ENCODE measurements at regions not wholly inside any gene's neighbourhood (a gene's known extent, or its start where the extent isn't known, plus 50 kb on each side); places are given as distances from the start of the nearest gene placed in this dataset.

GRCh38 chr3:72428803-72429202 is 419.4 kb downstream of the SHQ1 start:
- TF ChIP-seq POLR2A (IDR thresholded peaks at IDR 0.05), result no peak
- TF ChIP-seq, protein P1, sequence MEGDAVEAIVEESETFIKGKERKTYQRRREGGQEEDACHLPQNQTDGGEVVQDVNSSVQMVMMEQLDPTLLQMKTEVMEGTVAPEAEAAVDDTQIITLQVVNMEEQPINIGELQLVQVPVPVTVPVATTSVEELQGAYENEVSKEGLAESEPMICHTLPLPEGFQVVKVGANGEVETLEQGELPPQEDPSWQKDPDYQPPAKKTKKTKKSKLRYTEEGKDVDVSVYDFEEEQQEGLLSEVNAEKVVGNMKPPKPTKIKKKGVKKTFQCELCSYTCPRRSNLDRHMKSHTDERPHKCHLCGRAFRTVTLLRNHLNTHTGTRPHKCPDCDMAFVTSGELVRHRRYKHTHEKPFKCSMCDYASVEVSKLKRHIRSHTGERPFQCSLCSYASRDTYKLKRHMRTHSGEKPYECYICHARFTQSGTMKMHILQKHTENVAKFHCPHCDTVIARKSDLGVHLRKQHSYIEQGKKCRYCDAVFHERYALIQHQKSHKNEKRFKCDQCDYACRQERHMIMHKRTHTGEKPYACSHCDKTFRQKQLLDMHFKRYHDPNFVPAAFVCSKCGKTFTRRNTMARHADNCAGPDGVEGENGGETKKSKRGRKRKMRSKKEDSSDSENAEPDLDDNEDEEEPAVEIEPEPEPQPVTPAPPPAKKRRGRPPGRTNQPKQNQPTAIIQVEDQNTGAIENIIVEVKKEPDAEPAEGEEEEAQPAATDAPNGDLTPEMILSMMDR (IDR thresholded peaks at IDR 0.05), result no peak
